ENCODE measurements at regions not wholly inside any gene's neighbourhood (a gene's known extent, or its start where the extent isn't known, plus 50 kb on each side); places are given as distances from the start of the nearest gene placed in this dataset.

DNA sequence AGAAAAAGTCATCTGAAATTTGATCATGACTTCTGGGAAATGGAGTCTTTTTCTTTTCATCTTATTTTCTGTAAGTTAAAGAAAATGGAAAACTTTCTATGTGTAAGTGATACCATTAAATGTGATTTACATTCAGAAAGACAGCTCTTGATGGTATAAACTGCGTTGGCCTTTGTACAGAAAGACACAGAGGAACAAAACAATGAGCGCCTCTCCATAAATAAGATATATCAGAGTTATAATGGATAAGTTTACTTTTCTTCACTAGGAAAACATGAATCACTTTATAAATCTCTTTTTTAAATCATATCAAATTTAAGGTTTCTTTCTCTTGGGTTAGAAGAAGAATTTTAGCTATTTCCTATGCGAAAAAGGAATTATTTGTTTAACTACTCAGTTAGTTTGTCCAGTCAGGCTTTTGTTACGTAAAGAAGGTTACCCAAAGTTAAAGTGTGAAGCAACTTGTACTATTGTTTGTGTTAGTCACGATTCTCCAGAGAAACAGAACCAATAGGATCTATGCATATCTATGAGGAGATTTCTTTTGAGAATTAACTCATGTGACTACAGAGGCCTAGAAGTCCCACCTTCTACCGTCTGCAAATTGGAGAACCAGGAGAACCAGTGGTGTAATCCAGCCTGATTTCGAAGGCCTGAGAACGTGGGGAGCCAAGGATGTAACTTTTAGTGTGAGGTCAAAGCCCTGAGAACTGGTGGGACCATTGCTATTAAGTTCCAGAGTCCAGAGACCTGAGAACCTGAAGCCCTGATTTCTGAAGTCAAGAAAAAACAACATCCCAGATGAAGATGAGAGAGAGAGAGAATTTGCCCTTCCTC lies 295.4 kb upstream of the KCNJ16 start:
- no peaks in the 10 kb centered on the region for H3K9me3 ChIP-seq
- DNase-seq (ENCODE audit: low spot score in 2 of 2): no peak
- H3K4me3 ChIP-seq: no peak overlapping the region
- no peaks in the 10 kb centered on the region for H3K27me3 ChIP-seq (ENCODE audit: low read depth)
- H3K4me1 ChIP-seq: no peaks in the 10 kb centered on the region
- in situ Hi-C loops (cut with MboI; ENCODE audit: low sequenced_read_pairs): no loop called here
- no peaks in the 10 kb centered on the region for H3K36me3 ChIP-seq (replicated peaks)

DNA sequence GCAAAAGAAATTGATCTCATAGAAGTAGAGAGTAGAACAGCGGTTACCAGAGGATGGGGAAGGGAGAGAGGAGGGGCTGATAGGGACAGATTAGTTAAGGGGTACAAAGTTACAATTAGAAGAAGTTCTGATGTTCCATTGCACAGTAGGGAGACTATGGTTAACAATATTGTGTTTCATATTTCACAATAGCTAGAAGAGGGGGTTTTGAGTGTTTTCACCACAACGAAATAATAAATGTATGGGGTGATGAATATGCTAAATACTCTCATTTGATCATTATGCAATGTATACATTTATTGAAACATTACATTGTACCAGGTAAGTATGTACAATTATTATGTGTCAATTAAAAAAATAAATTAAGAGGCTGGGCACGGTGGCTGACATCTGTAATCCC lies 291.2 kb upstream of the KCNJ16 start:
- H3K4me1 ChIP-seq: no peaks in the 10 kb centered on the region
- DNase-seq (ENCODE audit: low spot score in 2 of 2): no peak
- H3K36me3 ChIP-seq (replicated peaks): no peaks in the 10 kb centered on the region
- in situ Hi-C loops (cut with MboI; ENCODE audit: low sequenced_read_pairs): no loop called here
- no peaks in the 10 kb centered on the region for H3K27me3 ChIP-seq (ENCODE audit: low read depth)
- no peaks in the 10 kb centered on the region for H3K9me3 ChIP-seq
- H3K4me3 ChIP-seq: no peak overlapping the region

DNA sequence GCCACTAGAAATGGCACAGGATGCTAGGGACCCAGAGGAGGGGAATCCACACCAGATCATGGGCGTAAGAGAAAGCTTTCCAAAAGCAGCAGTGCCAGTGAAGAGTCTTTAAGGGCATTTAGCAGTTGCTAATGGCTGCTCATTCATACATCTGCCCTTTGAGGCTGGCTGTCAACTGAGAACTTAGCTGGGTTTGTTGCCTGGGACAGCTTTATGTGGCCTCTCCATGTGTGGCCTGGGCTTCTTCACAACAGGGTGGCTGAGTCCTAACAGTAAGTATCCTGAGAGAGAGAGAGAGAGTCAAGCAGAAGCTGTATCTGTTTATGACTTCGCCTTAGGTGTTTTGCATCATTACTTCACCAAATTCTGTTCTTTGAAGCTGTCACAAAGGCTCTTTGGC lies 286.1 kb upstream of the KCNJ16 start:
- Histone ChIP-seq H3K9me3 (no peaks in the 10 kb centered on the region), H3K4me3 (no peak overlapping the region), H3K36me3 (replicated peaks) (no peaks in the 10 kb centered on the region), H3K4me1 (no peaks in the 10 kb centered on the region), H3K27me3 (ENCODE audit: low read depth) (no peaks in the 10 kb centered on the region)
- in situ Hi-C loops (cut with MboI; ENCODE audit: low sequenced_read_pairs): no loop called here
- DNase-seq (ENCODE audit: low spot score in 2 of 2): no peak

DNA sequence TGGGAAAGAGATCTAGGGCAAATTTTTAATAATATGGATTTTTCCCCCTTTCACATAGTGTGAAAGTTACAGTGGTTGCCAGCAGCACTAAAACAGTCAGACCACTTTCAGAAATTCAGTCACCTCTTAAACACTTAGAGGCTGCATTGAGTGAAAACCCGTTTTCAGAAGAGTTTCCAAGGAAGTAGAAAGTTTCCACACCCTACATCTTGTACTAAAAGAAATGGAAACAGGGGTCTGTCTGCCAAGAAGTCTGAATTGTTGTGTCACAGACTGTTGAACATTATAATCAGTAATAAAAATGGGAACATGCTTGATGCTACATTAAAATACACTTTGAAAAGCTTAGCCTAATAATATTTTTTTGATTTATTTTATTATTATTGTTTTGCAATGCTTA lies 278.9 kb upstream of the KCNJ16 start:
- H3K4me1 ChIP-seq: no peaks in the 10 kb centered on the region
- H3K36me3 ChIP-seq (replicated peaks): no peaks in the 10 kb centered on the region
- no peaks in the 10 kb centered on the region for H3K9me3 ChIP-seq
- H3K4me3 ChIP-seq: no peak overlapping the region
- no peak for DNase-seq (ENCODE audit: low spot score in 2 of 2)
- H3K27me3 ChIP-seq (ENCODE audit: low read depth): no peaks in the 10 kb centered on the region
- in situ Hi-C loops (cut with MboI; ENCODE audit: low sequenced_read_pairs): no loop called here

DNA sequence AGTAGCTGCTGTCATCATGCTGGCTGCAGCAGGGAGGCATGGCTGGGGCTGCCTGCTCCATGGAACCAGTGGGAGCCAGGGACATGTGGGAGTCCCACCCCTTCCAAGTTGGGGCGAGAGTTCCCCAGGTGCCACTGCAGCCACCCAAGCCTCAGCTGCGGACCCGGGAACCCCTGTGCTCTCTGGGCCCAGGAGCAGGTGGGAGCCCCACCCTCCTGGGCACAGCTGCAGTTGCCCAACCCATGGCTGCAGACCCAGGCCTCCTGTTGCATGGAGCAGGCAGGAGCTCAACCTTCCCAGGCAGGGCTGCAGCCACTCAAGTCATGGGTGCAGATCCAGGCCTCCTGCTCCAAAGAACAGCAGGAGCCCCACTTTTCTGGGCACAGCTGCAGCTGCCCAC lies 274.2 kb upstream of the KCNJ16 start:
- Histone ChIP-seq H3K4me1 (no peaks in the 10 kb centered on the region), H3K27me3 (ENCODE audit: low read depth) (no peaks in the 10 kb centered on the region), H3K9me3 (no peaks in the 10 kb centered on the region), H3K4me3 (no peak overlapping the region), H3K36me3 (replicated peaks) (no peaks in the 10 kb centered on the region)
- in situ Hi-C loops (cut with MboI; ENCODE audit: low sequenced_read_pairs): no loop called here
- no peak for DNase-seq (ENCODE audit: low spot score in 2 of 2)

DNA sequence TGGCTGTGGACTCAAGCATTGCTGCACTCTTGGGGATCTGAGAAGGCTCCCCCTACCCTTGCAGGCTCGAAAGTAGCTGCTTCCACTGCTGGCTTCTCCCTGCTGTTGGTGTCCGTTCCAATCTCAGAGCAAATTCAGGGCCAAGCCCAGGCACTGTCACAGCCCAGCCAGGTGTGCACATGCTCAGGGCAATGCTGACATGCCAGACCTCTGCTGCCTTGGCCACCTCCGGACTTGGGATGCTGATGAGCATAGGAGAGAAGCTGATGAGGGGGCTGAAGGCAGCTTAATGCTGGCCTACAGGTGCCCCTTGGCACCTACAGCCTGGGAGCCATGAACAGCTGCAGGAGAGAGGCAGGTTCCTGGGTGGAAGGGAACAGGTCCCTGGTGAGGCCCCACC lies 273.7 kb upstream of the KCNJ16 start:
- in situ Hi-C loops (cut with MboI; ENCODE audit: low sequenced_read_pairs): no loop called here
- Histone ChIP-seq H3K4me3 (no peak overlapping the region), H3K36me3 (replicated peaks) (no peaks in the 10 kb centered on the region), H3K27me3 (ENCODE audit: low read depth) (no peaks in the 10 kb centered on the region), H3K4me1 (no peaks in the 10 kb centered on the region), H3K9me3 (no peaks in the 10 kb centered on the region)
- no peak for DNase-seq (ENCODE audit: low spot score in 2 of 2)

DNA sequence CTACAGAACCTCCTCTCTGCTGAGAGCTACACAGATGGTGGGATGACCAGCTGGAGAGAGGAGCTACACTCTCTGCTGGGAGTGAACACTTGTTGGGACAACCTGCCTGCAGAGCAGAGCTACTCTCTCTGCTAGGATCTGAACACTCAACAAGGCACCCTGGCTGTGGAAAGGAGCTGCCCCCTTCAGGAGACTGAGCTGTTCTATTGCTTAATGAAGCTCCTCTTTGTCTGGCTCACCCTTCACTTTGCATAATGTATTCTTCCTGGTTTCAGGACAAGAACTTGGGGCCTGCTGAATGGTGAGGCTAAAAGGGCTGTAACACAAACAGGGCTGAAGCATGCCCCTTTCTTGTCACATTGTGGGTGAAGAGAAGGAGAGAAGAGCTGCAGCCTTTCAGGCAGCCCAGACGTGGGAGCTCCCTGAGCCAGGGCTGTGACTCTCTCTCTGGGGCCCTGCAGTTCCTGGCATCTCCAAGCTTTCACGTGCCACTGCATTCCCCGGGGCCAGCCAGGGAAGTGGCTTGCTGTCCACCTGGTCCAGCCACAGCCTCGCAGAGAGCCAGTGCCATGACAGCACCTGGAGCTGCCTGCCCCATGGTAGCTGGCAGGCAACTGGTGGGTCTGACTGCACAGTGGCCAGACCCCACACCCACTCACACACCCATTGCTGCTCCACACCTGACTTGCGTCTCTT lies 272.8 kb upstream of the KCNJ16 start:
- in situ Hi-C loops (cut with MboI; ENCODE audit: low sequenced_read_pairs): no loop called here
- no peaks in the 10 kb centered on the region for H3K4me1 ChIP-seq
- H3K27me3 ChIP-seq (ENCODE audit: low read depth): no peaks in the 10 kb centered on the region
- no peak overlapping the region for H3K4me3 ChIP-seq
- no peaks in the 10 kb centered on the region for H3K9me3 ChIP-seq
- DNase-seq (ENCODE audit: low spot score in 2 of 2): no peak
- no peaks in the 10 kb centered on the region for H3K36me3 ChIP-seq (replicated peaks)

DNA sequence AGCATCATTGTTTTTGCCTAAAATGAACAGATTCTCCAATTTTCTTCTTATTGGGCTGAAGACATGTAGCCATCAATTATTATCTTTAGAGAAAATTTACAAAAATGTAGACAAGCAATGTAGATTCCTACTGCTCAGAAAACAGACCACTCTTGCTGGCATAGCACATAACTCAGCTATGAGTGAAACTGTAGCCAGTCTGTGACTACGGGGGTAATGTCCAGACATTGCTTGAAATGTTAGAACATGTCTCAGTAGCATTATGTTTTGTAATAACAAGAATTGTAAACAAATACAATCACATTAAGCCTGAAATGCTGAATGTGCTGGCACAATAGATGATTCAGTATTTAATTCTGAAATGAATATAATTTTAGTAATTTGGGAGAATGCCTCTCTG lies 265.7 kb upstream of the KCNJ16 start:
- in situ Hi-C loops (cut with MboI; ENCODE audit: low sequenced_read_pairs): no loop called here

DNA sequence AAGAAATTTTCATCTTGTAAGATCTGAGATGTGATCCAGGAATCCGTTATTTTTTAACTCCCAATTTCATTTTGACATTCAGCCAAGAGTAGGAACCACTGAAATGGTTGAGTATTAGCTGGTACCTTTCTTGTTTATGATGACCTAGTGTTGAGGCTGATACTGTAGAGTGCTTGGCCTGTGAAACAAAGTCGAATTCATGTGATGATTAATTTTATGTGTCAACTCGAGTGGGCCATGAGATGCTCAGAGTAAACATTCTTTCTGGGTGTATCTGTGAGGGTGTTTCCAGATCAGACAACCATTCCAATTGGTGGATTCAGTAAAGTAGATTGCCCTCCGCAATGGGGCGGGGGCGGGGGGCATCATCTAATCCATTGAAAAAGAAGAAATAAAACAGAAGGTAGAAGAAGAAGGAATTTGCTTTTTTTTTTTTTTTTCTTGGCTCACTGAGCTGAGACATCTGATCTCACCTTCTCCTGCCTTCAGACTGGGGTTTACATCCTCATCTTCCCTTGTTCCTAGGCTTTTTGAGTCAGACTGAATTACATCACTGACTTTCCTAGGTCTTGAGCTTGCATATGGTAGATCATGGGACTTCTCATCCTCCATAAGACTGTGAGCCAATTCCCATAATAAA lies 264.6 kb upstream of the KCNJ16 start:
- DNase-seq (ENCODE audit: low spot score in 2 of 2): no peak
- no peaks in the 10 kb centered on the region for H3K4me1 ChIP-seq
- H3K36me3 ChIP-seq (replicated peaks): no peaks in the 10 kb centered on the region
- H3K9me3 ChIP-seq: no peaks in the 10 kb centered on the region
- H3K27me3 ChIP-seq (ENCODE audit: low read depth): no peaks in the 10 kb centered on the region
- no peak overlapping the region for H3K4me3 ChIP-seq
- in situ Hi-C loops (cut with MboI; ENCODE audit: low sequenced_read_pairs): no loop called here

More for the DNA sequence above, 265.7 kb upstream of the KCNJ16 start:
- Histone ChIP-seq H3K27me3 (ENCODE audit: low read depth) (no peaks in the 10 kb centered on the region), H3K9me3 (no peaks in the 10 kb centered on the region), H3K4me1 (no peaks in the 10 kb centered on the region), H3K36me3 (replicated peaks) (no peaks in the 10 kb centered on the region), H3K4me3 (no peak overlapping the region)
- DNase-seq (ENCODE audit: low spot score in 2 of 2): no peak

DNA sequence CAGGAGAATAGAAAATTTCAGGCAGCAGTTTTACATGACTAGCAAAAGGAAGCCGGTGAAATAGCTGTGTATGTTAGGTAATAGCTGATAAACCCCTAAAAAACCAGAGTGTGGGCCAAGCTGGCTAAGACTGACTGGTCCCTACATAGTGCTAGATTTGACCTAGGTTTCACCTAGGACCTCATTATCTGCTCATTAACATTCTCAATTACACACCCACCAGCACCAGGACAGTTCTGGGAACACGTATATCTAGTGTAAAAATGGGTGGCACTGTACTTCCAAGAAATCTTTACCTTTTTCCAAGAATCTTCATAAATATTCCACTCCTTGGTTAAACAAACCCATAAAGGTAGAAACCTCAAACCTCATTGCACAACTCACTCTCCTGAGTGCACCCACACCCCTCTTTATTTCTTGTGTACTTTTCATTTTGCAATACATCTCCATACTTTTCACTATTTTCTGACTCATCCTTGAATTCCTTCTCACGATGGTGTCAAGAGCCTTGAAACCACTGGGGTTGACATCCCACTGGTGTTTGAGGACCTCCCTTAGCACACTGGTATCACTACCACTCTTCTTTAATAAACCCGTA lies 262.7 kb upstream of the KCNJ16 start:
- no peak for DNase-seq (ENCODE audit: low spot score in 2 of 2)
- in situ Hi-C loops (cut with MboI; ENCODE audit: low sequenced_read_pairs): no loop called here

DNA sequence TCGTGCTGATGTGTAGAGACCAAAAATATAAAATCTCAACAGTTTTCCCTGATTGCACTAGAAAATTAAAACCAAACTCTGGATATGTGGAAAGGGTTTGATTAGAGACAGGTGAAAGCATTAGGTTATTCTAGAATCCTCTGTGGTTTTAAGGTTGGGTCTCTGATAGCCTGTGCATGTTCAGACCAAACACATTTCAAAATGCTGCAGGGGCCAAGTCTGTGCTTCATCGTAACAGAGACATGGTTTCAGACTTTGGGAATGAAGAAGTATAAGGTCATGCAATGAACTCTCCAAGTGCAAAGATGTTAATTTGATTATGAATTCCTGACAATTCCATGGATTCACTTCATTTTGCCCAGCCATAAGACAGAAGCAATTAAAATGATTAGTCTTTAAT lies 261.0 kb upstream of the KCNJ16 start:
- in situ Hi-C loops (cut with MboI; ENCODE audit: low sequenced_read_pairs): no loop called here

More for the DNA sequence above, 262.7 kb upstream of the KCNJ16 start:
- H3K4me3 ChIP-seq: no peak overlapping the region
- no peaks in the 10 kb centered on the region for H3K36me3 ChIP-seq (replicated peaks)
- no peaks in the 10 kb centered on the region for H3K9me3 ChIP-seq
- no peaks in the 10 kb centered on the region for H3K27me3 ChIP-seq (ENCODE audit: low read depth)
- no peaks in the 10 kb centered on the region for H3K4me1 ChIP-seq

DNA sequence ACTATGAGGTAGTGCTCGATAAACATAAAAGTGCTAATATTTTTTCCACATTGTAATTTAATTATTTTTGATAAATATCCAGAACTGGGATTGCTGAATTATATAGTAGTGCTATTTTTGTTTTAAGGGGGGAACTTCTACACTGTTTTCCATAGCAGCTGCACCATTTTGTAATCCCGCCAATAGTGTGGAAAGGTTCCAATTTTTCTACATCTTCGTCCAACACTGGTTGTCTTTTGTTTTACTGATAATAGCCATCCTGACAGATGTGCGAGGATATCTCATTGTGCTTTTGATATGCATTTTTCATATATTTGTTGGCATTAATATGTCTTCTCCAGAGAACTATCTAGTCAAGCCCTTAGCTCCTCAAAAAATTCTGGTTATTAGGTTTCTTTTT lies 259.6 kb upstream of the KCNJ16 start:
- in situ Hi-C loops (cut with MboI; ENCODE audit: low sequenced_read_pairs): no loop called here
- Histone ChIP-seq H3K36me3 (replicated peaks) (no peaks in the 10 kb centered on the region), H3K9me3 (no peaks in the 10 kb centered on the region), H3K4me3 (no peak overlapping the region), H3K4me1 (no peaks in the 10 kb centered on the region), H3K27me3 (ENCODE audit: low read depth) (no peaks in the 10 kb centered on the region)
- no peak for DNase-seq (ENCODE audit: low spot score in 2 of 2)

More for the DNA sequence above, 261.0 kb upstream of the KCNJ16 start:
- Histone ChIP-seq H3K27me3 (ENCODE audit: low read depth) (no peaks in the 10 kb centered on the region), H3K36me3 (replicated peaks) (no peaks in the 10 kb centered on the region), H3K4me1 (no peaks in the 10 kb centered on the region), H3K9me3 (no peaks in the 10 kb centered on the region), H3K4me3 (no peak overlapping the region)
- no peak for DNase-seq (ENCODE audit: low spot score in 2 of 2)

DNA sequence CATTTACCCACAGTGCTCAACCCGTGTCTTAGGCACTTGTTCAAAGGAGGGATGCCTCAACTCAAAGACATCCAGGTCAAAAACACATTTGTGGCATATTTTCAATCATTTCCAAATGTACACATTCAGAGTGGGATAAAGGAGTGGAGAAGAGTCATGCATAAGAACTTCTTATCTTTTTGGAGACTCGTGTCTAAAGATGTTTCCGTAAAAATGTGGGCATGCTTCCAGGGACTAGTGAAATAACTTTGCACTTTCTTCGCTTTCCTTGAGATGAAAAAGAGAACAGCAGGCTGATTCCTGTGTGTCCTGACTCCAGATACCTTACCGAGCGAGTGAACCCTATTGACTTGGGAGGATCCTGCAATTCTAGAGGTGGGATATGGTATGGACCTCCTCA lies 256.6 kb upstream of the KCNJ16 start:
- no peaks in the 10 kb centered on the region for H3K9me3 ChIP-seq
- in situ Hi-C loops (cut with MboI; ENCODE audit: low sequenced_read_pairs): no loop called here
- no peak overlapping the region for H3K4me3 ChIP-seq
- no peaks in the 10 kb centered on the region for H3K4me1 ChIP-seq
- no peak for DNase-seq (ENCODE audit: low spot score in 2 of 2)
- no peaks in the 10 kb centered on the region for H3K27me3 ChIP-seq (ENCODE audit: low read depth)
- no peaks in the 10 kb centered on the region for H3K36me3 ChIP-seq (replicated peaks)

Measured in HAP-1 (cell line).